ENCODE measurements at regions not wholly inside any gene's neighbourhood (a gene's known extent, or its start where the extent isn't known, plus 50 kb on each side); places are given as distances from the start of the nearest gene placed in this dataset.
"Not testable (repeated sequence)": the region's sequence is repeated elsewhere in the genome, so short reads cannot be mapped to it uniquely, and the experiment has no call there.

DNA sequence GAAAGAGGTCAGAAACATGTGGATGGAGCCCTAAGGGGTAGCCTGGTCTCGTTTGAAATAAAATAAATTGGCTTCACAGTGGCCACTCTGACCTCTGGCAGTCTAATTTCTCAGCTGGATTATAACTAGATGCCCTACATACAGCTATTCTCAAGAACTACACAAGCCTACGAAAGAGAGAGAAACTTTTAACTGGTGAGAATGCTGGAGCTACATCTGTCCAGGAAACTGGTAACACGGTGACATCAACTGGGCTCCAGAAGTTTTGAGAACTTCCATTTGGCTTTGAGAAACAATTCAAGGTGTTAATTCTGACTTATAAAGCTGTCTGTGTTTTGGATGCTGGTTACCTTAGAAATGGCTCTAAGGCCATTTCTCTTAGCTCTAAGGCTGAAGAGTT, 187.3 kb upstream of the TENT5A start:
- in situ Hi-C loops (cut with HindIII; ENCODE audit: low pct_unique_long_range_greater_than_20kb, low sequenced_read_pairs): loop anchor here (10.0 kb wide), 1 partner anchor 155 kb away; no protein-coding TSS in a partner anchor

GRCh38 chr6:81938991-81939732, 186.7 kb upstream of the TENT5A start:
- DNase-seq (ENCODE audit: low read depth): no peak
- in situ Hi-C loops (cut with HindIII; ENCODE audit: low pct_unique_long_range_greater_than_20kb, low sequenced_read_pairs): loop anchor here (10.0 kb wide), 1 partner anchor 154 kb away; no protein-coding TSS in a partner anchor

More for the DNA sequence above, 187.3 kb upstream of the TENT5A start:
- DNase-seq (ENCODE audit: low read depth): no peak

DNA sequence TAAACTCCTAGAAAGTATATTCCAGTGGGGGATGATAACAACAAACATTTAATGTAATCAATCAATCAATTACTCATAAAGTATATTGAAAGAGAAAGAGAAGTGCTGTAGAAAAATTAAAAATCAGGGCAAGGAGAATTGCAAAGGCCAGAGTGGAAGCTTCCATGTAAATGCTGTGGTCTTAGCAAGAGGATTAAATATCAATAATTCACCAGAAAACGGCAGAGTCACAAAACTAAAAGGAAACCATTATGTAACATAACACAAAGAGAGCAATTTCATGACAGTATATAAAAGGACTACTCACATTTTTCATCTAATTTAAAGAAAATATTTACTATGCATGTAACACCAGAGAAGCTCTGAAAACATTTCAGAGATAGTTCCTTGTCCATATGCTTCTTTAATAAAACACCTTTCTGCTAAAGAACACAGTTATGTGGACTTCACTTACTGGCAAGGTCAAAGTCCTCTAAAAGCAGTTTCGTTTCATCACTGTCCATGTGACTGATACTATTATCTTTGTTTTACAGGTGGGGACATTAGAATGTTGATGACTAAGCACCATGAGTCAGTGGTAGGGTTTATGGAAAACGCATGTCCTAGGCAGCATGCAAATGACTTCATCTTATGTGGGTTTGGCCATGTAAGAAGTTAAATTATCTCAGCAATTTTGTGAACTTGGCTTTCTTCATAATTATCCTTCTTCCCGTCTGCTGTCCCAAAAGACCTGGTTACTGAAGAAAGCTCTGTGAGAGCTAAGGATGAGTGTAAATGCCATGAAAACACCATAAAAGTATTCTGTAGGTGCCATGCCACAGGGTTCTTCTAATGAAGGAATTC, 185.8 kb upstream of the TENT5A start:
- peak; percentile 85 for DNase-seq (ENCODE audit: low read depth)
- in situ Hi-C loops (cut with HindIII; ENCODE audit: low pct_unique_long_range_greater_than_20kb, low sequenced_read_pairs): loop anchor here (10.0 kb wide), 1 partner anchor 153 kb away; no protein-coding TSS in a partner anchor

GRCh38 chr6:81937296-81937937, 184.9 kb upstream of the TENT5A start:
- peak; percentile 35 for DNase-seq (ENCODE audit: low read depth)
- in situ Hi-C loops (cut with HindIII; ENCODE audit: low pct_unique_long_range_greater_than_20kb, low sequenced_read_pairs): loop anchor here (10.0 kb wide), 1 partner anchor 153 kb away; no protein-coding TSS in a partner anchor

DNA sequence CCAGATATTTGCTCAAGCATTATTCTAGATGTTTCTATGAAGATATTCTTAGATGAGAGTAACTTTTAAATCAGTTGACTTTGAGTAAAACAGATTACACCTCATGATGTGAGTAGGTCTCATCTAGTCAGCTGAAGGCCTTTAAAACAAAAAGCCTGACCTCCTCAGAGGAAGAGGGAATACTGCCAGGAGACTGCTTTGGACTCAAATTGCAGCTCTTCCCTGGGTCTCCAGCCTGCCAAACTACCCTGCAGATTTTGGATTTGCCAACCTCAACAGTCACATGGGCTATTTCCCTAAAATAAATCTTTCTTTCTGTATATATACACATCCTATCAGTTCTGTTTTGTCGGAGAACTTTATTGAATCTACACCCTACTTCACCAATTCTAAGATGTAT, 182.5 kb upstream of the TENT5A start:
- in situ Hi-C loops (cut with HindIII; ENCODE audit: low pct_unique_long_range_greater_than_20kb, low sequenced_read_pairs): loop anchor here (10.0 kb wide), 1 partner anchor 150 kb away; no protein-coding TSS in a partner anchor
- DNase-seq (ENCODE audit: low read depth): no peak

DNA sequence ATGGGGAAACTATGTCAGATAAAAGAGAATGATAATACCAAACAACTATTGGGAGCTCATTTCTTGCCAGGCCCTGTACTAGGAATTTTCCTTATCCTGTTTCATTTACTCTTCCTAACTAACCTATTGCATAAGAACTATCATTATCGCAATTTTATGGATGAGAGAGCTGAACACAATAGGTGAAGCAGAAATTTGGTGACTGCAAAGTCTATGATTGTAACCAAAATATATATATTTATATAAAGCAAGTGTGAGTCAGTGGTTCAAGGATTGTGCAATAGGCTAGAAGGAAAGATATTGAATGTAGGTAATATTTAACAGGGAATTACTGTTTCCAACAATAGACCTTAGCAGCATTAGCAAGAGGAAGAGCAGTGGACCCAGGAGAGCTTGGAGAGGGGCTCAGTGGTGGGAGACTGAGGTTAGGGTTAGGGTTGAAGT, 181.1 kb upstream of the TENT5A start:
- DNase-seq (ENCODE audit: low read depth): peak; percentile 62
- in situ Hi-C loops (cut with HindIII; ENCODE audit: low pct_unique_long_range_greater_than_20kb, low sequenced_read_pairs): loop anchor here (10.0 kb wide), 1 partner anchor 149 kb away; no protein-coding TSS in a partner anchor

DNA sequence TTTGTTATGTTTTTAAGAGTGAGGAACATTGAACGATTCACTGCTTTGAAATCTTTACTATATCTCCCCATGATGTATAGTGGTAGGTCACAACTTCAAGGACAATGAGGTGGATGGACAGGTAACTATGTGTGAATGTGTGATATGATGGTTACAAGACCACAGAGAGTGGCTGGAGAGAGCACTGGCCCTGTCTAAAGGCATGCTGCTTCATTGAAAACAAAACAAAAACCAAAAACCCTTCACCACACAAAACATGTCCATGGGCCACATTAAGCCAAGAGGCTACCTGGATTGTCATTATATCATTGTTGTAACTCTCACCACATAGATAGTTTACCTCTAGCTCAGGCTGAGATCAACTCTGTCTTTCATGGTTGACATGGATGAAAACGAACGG, 180.6 kb upstream of the TENT5A start:
- no peak for DNase-seq (ENCODE audit: low read depth)
- in situ Hi-C loops (cut with HindIII; ENCODE audit: low pct_unique_long_range_greater_than_20kb, low sequenced_read_pairs): loop anchor here (10.0 kb wide), 1 partner anchor 148 kb away; no protein-coding TSS in a partner anchor

- in situ Hi-C loops (cut with HindIII; ENCODE audit: low pct_unique_long_range_greater_than_20kb, low sequenced_read_pairs): loop anchor here (10.0 kb wide), 1 partner anchor 148 kb away; no protein-coding TSS in a partner anchor
- DNase-seq (ENCODE audit: low read depth): not testable (repeated sequence)
Measured at GRCh38 chr6:81932448-81932847, 180.0 kb upstream of the TENT5A start.

GRCh38 chr6:81929828-81930227, 177.3 kb upstream of the TENT5A start:
- in situ Hi-C loops (cut with HindIII; ENCODE audit: low pct_unique_long_range_greater_than_20kb, low sequenced_read_pairs): loop anchor here (10.0 kb wide), 1 partner anchor 145 kb away; no protein-coding TSS in a partner anchor
- no peak for DNase-seq (ENCODE audit: low read depth)

GRCh38 chr6:81925201-81925600, 172.7 kb upstream of the TENT5A start:
- in situ Hi-C loops (cut with HindIII; ENCODE audit: low pct_unique_long_range_greater_than_20kb, low sequenced_read_pairs): no loop called here
- no peak for DNase-seq (ENCODE audit: low read depth)

DNA sequence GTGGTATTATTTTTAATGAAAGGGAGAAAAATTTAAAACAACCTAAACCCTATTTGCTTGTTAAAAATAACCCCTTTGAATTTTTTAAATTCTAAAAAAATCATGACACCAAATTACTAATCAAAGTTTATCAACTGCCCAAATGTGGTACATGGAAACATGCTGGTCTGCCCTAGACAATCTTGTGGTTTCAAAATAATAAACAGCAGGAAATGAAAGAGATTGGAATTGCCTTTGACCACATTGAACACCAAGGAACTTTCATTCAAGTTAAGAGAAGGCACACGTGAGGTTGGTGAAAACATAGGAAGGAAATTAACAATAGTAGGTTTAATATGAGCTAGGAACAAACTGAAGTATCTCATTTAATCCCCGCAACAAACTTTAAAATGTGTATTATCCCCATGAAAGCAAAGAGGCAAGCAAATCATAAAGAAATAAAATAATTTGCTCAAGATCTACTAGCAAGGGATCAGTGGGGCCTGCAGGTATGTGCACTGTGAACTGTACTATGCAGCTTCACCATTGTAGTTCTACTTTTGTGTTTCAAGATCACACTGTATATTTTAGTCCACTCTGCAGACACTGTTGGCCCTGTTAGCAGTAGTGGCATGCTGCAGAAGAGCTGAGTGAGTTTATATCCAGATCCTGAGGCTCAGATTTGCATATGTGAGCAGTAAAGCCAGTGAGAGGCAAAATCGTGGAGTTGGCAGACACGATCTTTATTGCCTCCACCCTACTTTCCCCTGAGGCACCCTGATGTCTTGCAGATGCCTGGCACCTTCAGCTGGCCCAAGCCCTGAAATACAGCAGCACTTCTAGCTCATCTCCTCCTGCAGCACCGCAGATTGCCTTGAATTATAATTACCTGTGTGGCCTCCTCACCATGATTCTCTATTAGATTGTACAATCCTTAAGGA, 157.8 kb upstream of the TENT5A start:
- in situ Hi-C loops (cut with HindIII; ENCODE audit: low pct_unique_long_range_greater_than_20kb, low sequenced_read_pairs): no loop called here
- no peak for DNase-seq (ENCODE audit: low read depth)

DNA sequence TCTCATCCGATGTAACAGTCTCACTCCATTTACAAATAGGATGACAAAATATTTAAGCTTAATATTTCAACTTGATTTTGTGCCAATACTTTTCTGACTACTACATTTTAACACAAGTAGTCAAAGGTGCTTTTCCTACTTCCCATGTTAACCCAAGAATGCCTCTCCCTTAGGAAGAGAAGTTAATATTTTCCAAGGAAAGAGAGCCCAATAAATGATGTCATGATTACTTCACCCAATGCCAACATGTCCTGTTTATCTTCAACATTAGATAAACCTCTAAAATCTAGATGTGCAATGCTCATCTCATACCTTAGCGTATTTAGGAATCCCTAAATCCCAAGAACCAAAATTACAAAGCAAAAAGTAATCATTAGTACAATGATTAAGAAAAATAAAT, 156.7 kb upstream of the TENT5A start:
- peak; percentile 6 for DNase-seq (ENCODE audit: low read depth)
- in situ Hi-C loops (cut with HindIII; ENCODE audit: low pct_unique_long_range_greater_than_20kb, low sequenced_read_pairs): no loop called here

DNA sequence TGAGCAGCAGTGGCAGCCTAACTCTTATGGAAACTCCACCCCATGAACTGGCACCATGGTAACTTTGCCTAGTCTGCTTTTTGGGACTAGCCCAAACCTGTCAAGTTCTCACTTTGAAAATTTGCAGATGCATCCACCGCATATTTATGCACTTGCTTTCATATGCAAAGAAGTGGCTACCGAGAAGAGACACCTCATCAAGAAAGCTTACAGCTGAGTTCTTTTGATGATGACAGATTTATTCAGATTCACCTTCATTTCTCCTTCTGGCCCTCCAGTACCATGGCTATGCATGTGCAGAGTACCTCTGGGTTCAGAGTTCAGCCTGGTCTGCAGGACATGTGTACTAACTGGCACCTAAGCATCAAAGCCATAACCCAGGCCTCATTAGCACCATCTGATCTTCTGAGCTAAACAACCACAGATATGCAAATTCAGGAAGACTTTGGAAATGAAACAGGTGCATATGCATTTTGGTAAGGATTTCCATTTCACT, 154.3 kb upstream of the TENT5A start:
- DNase-seq (ENCODE audit: low read depth): no peak
- in situ Hi-C loops (cut with HindIII; ENCODE audit: low pct_unique_long_range_greater_than_20kb, low sequenced_read_pairs): no loop called here

- in situ Hi-C loops (cut with HindIII; ENCODE audit: low pct_unique_long_range_greater_than_20kb, low sequenced_read_pairs): no loop called here
- DNase-seq (ENCODE audit: low read depth): no peak
Measured at GRCh38 chr6:81906041-81906440, 153.6 kb upstream of the TENT5A start.

- in situ Hi-C loops (cut with HindIII; ENCODE audit: low pct_unique_long_range_greater_than_20kb, low sequenced_read_pairs): no loop called here
- DNase-seq (ENCODE audit: low read depth): no peak
Measured at GRCh38 chr6:81901551-81901966, 149.1 kb upstream of the TENT5A start.

DNA sequence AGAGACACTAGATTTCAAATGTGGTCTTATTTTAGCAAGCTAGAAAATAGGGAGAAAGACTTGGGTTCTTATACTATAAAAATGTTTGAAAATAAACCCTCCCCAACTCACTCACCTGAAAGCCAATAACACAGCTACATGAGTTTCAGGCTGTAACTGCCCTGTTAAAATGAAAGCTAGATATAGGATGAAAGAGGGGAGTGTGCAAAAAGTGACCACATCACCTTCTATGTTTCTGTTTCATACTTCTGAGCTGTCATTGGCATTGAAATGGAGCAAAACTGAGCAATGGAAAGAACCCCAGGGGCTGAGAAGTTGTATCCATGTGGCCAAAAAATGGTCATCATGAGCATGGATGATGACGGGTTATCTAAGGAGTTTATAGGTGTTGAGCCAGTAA, 148.1 kb upstream of the TENT5A start:
- in situ Hi-C loops (cut with HindIII; ENCODE audit: low pct_unique_long_range_greater_than_20kb, low sequenced_read_pairs): no loop called here
- no peak for DNase-seq (ENCODE audit: low read depth)

DNA sequence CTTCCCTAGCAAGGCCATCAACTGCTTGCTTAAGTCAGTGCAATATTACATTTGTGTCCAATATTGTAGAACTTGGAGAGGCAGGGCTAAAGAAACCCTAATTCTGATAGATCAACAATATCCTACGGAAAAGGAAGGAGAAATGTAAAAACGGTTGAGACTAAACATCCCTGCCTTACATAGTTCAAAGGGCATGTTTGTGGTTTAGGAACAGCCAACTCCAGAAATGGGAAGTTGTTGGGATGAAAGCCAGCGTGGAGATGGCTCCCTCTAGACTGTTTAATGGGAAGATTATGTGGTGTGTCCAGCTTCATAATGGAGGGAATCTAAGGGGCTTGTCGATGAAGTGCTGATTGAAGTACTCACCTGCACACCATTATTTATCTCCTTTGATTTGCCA, 145.3 kb upstream of the TENT5A start:
- no peak for DNase-seq (ENCODE audit: low read depth)
- in situ Hi-C loops (cut with HindIII; ENCODE audit: low pct_unique_long_range_greater_than_20kb, low sequenced_read_pairs): no loop called here
